ENCODE measurements at regions not wholly inside any gene's neighbourhood (a gene's known extent, or its start where the extent isn't known, plus 50 kb on each side); places are given as distances from the start of the nearest gene placed in this dataset.
A peak's percentile ranks its signal among the peaks of the same experiment; 100 is the strongest.

DNA sequence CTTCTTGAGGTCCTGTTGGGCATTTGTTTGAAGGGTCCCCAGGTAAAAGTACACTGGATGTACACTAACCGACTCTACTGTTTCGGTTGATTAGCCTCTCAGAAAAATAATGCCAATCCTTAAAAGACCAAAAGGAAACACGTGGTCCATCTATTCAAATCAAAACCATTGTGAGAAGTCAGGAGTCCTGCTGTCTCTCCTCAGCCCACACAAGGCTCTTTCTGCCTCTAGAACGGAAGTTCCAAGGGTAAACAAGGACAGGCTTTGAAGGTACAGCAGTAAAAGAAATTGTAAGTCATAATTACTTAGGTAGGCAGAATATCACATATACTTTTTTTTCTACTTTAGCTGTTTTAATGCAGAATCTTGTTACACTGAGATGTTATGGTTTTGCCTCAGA is 71.7 kb upstream of the TPK1 start:
- no peaks in the 10 kb centered on the region for H3K9me3 ChIP-seq (ENCODE audit: low read length)
- no peak overlapping the region for H3K27ac ChIP-seq (ENCODE audit: low read depth, low read length, poor library complexity, severe bottlenecking)
- intact Hi-C loops (cut with micrococcal nuclease; ENCODE audit: unreplicated experiment) = no loop called here
- peak; percentile 11 for DNase-seq (ENCODE audit: low spot score)
- H3K79me2 ChIP-seq (ENCODE audit: insufficient read depth, low read depth, low read length) = no peaks in the 10 kb centered on the region
- BruUV-seq (replicated peaks) = no TSS peak
- no peaks in the 10 kb centered on the region for H3K36me3 ChIP-seq (ENCODE audit: insufficient read depth, low read length)
- TF ChIP-seq, protein P1, sequence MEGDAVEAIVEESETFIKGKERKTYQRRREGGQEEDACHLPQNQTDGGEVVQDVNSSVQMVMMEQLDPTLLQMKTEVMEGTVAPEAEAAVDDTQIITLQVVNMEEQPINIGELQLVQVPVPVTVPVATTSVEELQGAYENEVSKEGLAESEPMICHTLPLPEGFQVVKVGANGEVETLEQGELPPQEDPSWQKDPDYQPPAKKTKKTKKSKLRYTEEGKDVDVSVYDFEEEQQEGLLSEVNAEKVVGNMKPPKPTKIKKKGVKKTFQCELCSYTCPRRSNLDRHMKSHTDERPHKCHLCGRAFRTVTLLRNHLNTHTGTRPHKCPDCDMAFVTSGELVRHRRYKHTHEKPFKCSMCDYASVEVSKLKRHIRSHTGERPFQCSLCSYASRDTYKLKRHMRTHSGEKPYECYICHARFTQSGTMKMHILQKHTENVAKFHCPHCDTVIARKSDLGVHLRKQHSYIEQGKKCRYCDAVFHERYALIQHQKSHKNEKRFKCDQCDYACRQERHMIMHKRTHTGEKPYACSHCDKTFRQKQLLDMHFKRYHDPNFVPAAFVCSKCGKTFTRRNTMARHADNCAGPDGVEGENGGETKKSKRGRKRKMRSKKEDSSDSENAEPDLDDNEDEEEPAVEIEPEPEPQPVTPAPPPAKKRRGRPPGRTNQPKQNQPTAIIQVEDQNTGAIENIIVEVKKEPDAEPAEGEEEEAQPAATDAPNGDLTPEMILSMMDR (conservative IDR thresholded peaks at IDR 0.05; ENCODE audit: low read length) = no peak
- TF ChIP-seq EZH2phosphoT487 (IDR thresholded peaks at IDR 0.05; ENCODE audit: borderline replicate concordance, low read depth, low read length) = no peak
- POLR2A ChIA-PET = interaction anchor here (1.1 kb wide), 1 partner anchor 9 kb away, joined by 3 read pairs; no protein-coding TSS in a partner anchor
- H3K4me2 ChIP-seq (ENCODE audit: low read length) = peak overlapping the region; percentile 41
- no peak overlapping the region for H3K4me3 ChIP-seq (ENCODE audit: low read depth, low read length, poor library complexity, severe bottlenecking)
- peaks cover 15% of the 10 kb centered on the region for H3K4me1 ChIP-seq (ENCODE audit: insufficient read depth, low read length, poor library complexity, severe bottlenecking)
- no peak overlapping the region; the same call in 1 of the 2 replicates for H2AFZ ChIP-seq (ENCODE audit: low read length)
- no peaks in the 10 kb centered on the region for H4K20me1 ChIP-seq (ENCODE audit: insufficient read depth, low read length)
- H3K9me2 ChIP-seq (ENCODE audit: insufficient read depth, low read length) = no peaks in the 10 kb centered on the region
- CTCF ChIA-PET (ENCODE audit: unreplicated experiment) = no interaction called here

DNA sequence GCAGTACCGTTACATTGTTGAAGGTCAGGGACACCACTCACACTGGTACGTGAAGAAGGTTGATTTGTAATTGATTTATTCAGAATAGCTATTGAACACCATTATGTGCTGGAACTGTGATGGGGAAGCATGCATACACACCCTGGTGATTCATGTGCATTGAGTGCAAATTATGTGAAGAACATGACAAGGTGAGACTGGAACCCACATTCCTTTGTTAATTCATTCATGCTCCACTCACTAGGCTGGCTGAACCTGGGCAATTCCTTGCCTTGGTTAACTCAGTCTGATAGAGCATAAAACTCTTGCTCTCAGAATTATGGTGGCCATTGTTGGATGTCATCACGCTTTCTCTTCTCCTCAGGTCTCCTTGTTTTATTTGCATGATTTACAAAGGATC is 67.3 kb upstream of the TPK1 start:
- CTCF ChIA-PET (ENCODE audit: unreplicated experiment) = no interaction called here
- DNase-seq (ENCODE audit: low spot score) = no peak
- TF ChIP-seq, protein P1 (conservative IDR thresholded peaks at IDR 0.05; ENCODE audit: low read length) = no peak
- no peak for TF ChIP-seq EZH2phosphoT487 (IDR thresholded peaks at IDR 0.05; ENCODE audit: borderline replicate concordance, low read depth, low read length)
- Histone ChIP-seq H4K20me1 (ENCODE audit: insufficient read depth, low read length) (no peaks in the 10 kb centered on the region), H3K36me3 (ENCODE audit: insufficient read depth, low read length) (no peaks in the 10 kb centered on the region), H3K79me2 (ENCODE audit: insufficient read depth, low read depth, low read length) (no peaks in the 10 kb centered on the region), H3K4me2 (ENCODE audit: low read length) (no peak overlapping the region), H3K9me3 (ENCODE audit: low read length) (no peaks in the 10 kb centered on the region), H3K9me2 (ENCODE audit: insufficient read depth, low read length) (no peaks in the 10 kb centered on the region), H2AFZ (ENCODE audit: low read length) (no peak overlapping the region), H3K4me3 (ENCODE audit: low read depth, low read length, poor library complexity, severe bottlenecking) (no peak overlapping the region), H3K4me1 (ENCODE audit: insufficient read depth, low read length, poor library complexity, severe bottlenecking) (peaks cover 10% of the 10 kb centered on the region), H3K27ac (ENCODE audit: low read depth, low read length, poor library complexity, severe bottlenecking) (no peak overlapping the region)
- no TSS peak for BruUV-seq (replicated peaks)
- intact Hi-C loops (cut with micrococcal nuclease; ENCODE audit: unreplicated experiment) = no loop called here
- POLR2A ChIA-PET = no interaction called here

DNA sequence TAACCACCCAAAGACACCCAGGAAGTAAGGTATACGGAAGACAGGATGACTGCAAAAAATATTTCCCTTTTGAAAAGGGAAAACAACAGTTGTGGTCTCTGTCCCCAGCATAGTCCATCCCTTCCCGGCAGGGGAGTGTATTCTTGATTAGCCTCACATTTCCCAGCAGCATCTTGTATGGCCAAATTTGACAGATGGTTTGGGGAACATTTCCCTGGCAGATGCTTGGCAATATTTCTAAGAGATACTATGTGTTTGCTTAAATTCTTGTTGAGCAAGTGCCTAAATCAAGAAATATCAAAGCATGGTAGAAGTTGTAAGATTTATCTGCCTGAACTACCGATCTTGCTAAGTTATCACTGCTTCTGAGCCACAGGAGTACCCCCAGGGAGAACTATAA is 56.9 kb upstream of the TPK1 start:
- H3K36me3 ChIP-seq (ENCODE audit: insufficient read depth, low read length) = no peaks in the 10 kb centered on the region
- ChIA-PET POLR2A (interaction anchor here (0.6 to 1.1 kb wide), 5 partner anchors 8 to 813 kb away, joined by 3 to 4 read pairs (median 3); no protein-coding TSS in a partner anchor), CTCF (ENCODE audit: unreplicated experiment) (no interaction called here)
- H3K4me2 ChIP-seq (ENCODE audit: low read length) = no peak overlapping the region
- H3K4me1 ChIP-seq (ENCODE audit: insufficient read depth, low read length, poor library complexity, severe bottlenecking) = no peaks in the 10 kb centered on the region
- no peaks in the 10 kb centered on the region for H3K79me2 ChIP-seq (ENCODE audit: insufficient read depth, low read depth, low read length)
- H4K20me1 ChIP-seq (ENCODE audit: insufficient read depth, low read length) = no peaks in the 10 kb centered on the region
- H3K9me2 ChIP-seq (ENCODE audit: insufficient read depth, low read length) = no peaks in the 10 kb centered on the region
- H3K27ac ChIP-seq (ENCODE audit: low read depth, low read length, poor library complexity, severe bottlenecking) = no peak overlapping the region
- DNase-seq (ENCODE audit: low spot score) = no peak
- H3K9me3 ChIP-seq (ENCODE audit: low read length) = no peaks in the 10 kb centered on the region
- H2AFZ ChIP-seq (ENCODE audit: low read length) = no peak overlapping the region
- BruUV-seq (replicated peaks) = no TSS peak
- intact Hi-C loops (cut with micrococcal nuclease; ENCODE audit: unreplicated experiment) = no loop called here
- TF ChIP-seq, protein P1 (conservative IDR thresholded peaks at IDR 0.05; ENCODE audit: low read length) = no peak
- no peak for TF ChIP-seq EZH2phosphoT487 (IDR thresholded peaks at IDR 0.05; ENCODE audit: borderline replicate concordance, low read depth, low read length)
- no peak overlapping the region for H3K4me3 ChIP-seq (ENCODE audit: low read depth, low read length, poor library complexity, severe bottlenecking)

Data from OCI-LY7 (cell line).